ENCODE measurements at regions not wholly inside any gene's neighbourhood (a gene's known extent, or its start where the extent isn't known, plus 50 kb on each side); places are given as distances from the start of the nearest gene placed in this dataset.

GRCh38 chr3:115486880-115487279 is 136.4 kb upstream of the GAP43 start:
- no peak overlapping the region for H3K4me2 ChIP-seq
- no peak for ATAC-seq
- 3% methylated on average over 2 of the region's 2 CpGs for WGBS (ENCODE audit: missing lambda C conversion rate)
- ChIA-PET POLR2A (no interaction called here), CTCF (interaction anchor here (1.0 to 1.6 kb wide), 3 partner anchors 9 to 269 kb away, joined by 3 to 7 read pairs (median 3); no protein-coding TSS in a partner anchor)
- no peaks in the 10 kb centered on the region for H3K9me3 ChIP-seq
- FAIRE-seq = no peak
- H3K4me3 ChIP-seq = no peak overlapping the region
- TF ChIP-seq CHD4 (IDR thresholded peaks at IDR 0.05; ENCODE audit: borderline replicate concordance) (no peak), HDAC2 (IDR thresholded peaks at IDR 0.05) (no peak), HES2 (IDR thresholded peaks at IDR 0.05) (no peak), REST (IDR thresholded peaks at IDR 0.05) (0 out of 2 replicates have a peak, but pooled peaks have one; percentile 24), ZSCAN20 (CRISPR knock-in tag; IDR thresholded peaks at IDR 0.05) (no peak), SREBF2 (IDR thresholded peaks at IDR 0.05) (no peak)
- no peak overlapping the region for H3K27ac ChIP-seq
- H3K4me1 ChIP-seq = no peaks in the 10 kb centered on the region
- DNase-seq (ENCODE audit: low read depth in 1 of 2, low spot score in 1 of 2) = no peak

GRCh38 chr3:115487968-115488367 is 135.3 kb upstream of the GAP43 start:
- H3K4me3 ChIP-seq = no peak overlapping the region
- WGBS (ENCODE audit: missing lambda C conversion rate) = 9% methylated on average over 1 of the region's 1 CpG
- H3K4me1 ChIP-seq = no peaks in the 10 kb centered on the region
- H3K4me2 ChIP-seq = no peak overlapping the region
- DNase-seq (ENCODE audit: low read depth in 1 of 2, low spot score in 1 of 2) (no peak), ATAC-seq (no peak), FAIRE-seq (no peak)
- peaks cover 1% of the 10 kb centered on the region; the same call in 1 of the 3 replicates for H3K9me3 ChIP-seq
- no peak for TF ChIP-seq BHLHE40 (IDR thresholded peaks at IDR 0.05; ENCODE audit: low read depth, low read length)
- no peak for TF ChIP-seq SMC3 (IDR thresholded peaks at IDR 0.05)
- no peak for TF ChIP-seq EP300 (IDR thresholded peaks at IDR 0.05)
- TF ChIP-seq RNF2 (IDR thresholded peaks at IDR 0.05; ENCODE audit: borderline replicate concordance, low read depth) = no peak
- TF ChIP-seq NR3C1 (IDR thresholded peaks at IDR 0.05) = no peak
- TF ChIP-seq PHF8 (IDR thresholded peaks at IDR 0.05; ENCODE audit: borderline replicate concordance, low read depth) = no peak
- TF ChIP-seq SREBF2 (IDR thresholded peaks at IDR 0.05) = no peak
- TF ChIP-seq CEBPB (IDR thresholded peaks at IDR 0.05) = no peak
- TF ChIP-seq USF2 (IDR thresholded peaks at IDR 0.05) = no peak
- no peak for TF ChIP-seq REST (IDR thresholded peaks at IDR 0.05)
- H3K27ac ChIP-seq = no peak overlapping the region
- CTCF ChIA-PET = no interaction called here
- POLR2A ChIA-PET = no interaction called here

- CTCF ChIA-PET = no interaction called here
- no peak for FAIRE-seq
Observed at GRCh38 chr3:115488409-115488808, 134.9 kb upstream of the GAP43 start.

More at GRCh38 chr3:115488409-115488808, 134.9 kb upstream of the GAP43 start:
- POLR2A ChIA-PET = no interaction called here
- TF ChIP-seq MAFK (IDR thresholded peaks at IDR 0.05; ENCODE audit: partially characterized antibody) (peak; percentile 91), SMC3 (IDR thresholded peaks at IDR 0.05) (no peak), TFCP2L1 (CRISPR knock-in tag; IDR thresholded peaks at IDR 0.05) (no peak), SREBF2 (IDR thresholded peaks at IDR 0.05) (no peak)
- no peak for ATAC-seq
- Histone ChIP-seq H3K4me1 (no peaks in the 10 kb centered on the region), H3K4me3 (no peak overlapping the region), H3K27ac (no peak overlapping the region), H3K9me3 (peaks cover 3% of the 10 kb centered on the region; the same call in 1 of the 3 replicates), H3K4me2 (no peak overlapping the region)
- DNase-seq (ENCODE audit: low read depth in 1 of 2, low spot score in 1 of 2) = no peak

All from A549 (cell line).